Neural progenitor cell (in vitro differentiated cells): ENCODE measurements at regions not wholly inside any gene's neighbourhood (a gene's known extent, or its start where the extent isn't known, plus 50 kb on each side); places are given as distances from the start of the nearest gene placed in this dataset.

Experiments
- DNase-seq: peaks from one replicate; pipeline ENCODE4 v3.0.0-alpha.2; 2016; ENCODE audit warnings: low spot score
- H2AFZ ChIP-seq: fragments of 200-600 bp; sonication (generic); replicated peaks from 2 replicates; pipeline ENCODE4 v1.6.1; 2016; ENCODE audit warnings: antibody characterized with exemption
- H3F3A ChIP-seq: fragments of 200-600 bp; sonication (generic); 2 replicates; pipeline ENCODE4 v1.6.1; 2016; ENCODE audit warnings: antibody characterized with exemption, low read depth
- H3K27ac ChIP-seq: fragments of 200-600 bp; sonication (generic); 2 replicates; pipeline ENCODE4 v1.5.1; 2016; ENCODE audit warnings: mild to moderate bottlenecking
- H3K27me3 ChIP-seq: fragments of 200-600 bp; sonication (generic); 2 replicates; pipeline ENCODE4 v1.6.1; 2016; ENCODE audit warnings: mild to moderate bottlenecking, moderate library complexity
- H3K36me3 ChIP-seq: fragments of 200-600 bp; sonication (generic); 2 replicates; pipeline ENCODE4 v1.5.1; 2016
- H3K4me1 ChIP-seq: fragments of 200-600 bp; sonication (generic); 2 replicates; pipeline ENCODE4 v1.6.1; 2016; ENCODE audit warnings: mixed run types
- H3K4me2 ChIP-seq: fragments of 200-600 bp; sonication (generic); 2 replicates; pipeline ENCODE4 v1.6.1; 2016
- H3K4me3 ChIP-seq: fragments of 200-600 bp; sonication (generic); 2 replicates; pipeline ENCODE4 v1.5.1; 2016
- H3K79me2 ChIP-seq: fragments of 200-600 bp; sonication (generic); 2 replicates; pipeline ENCODE4 v1.6.1; 2016; ENCODE audit warnings: low read depth
- H3K9ac ChIP-seq: fragments of 200-600 bp; sonication (generic); 2 replicates; pipeline ENCODE4 v1.6.1; 2016
- H3K9me3 ChIP-seq: fragments of 200-600 bp; sonication (generic); 2 replicates; pipeline ENCODE4 v1.5.1; 2016; ENCODE audit warnings: low read depth
- H4K20me1 ChIP-seq: fragments of 200-600 bp; sonication (generic); 2 replicates; pipeline ENCODE4 v1.6.1; 2016; ENCODE audit warnings: low read depth
- H3K27ac Mint-ChIP-seq: 3 replicates; pipeline ENCODE4 v1.8.0; 2021; ENCODE audit warnings: mixed read lengths
- H3K27me3 Mint-ChIP-seq: 2 replicates; pipeline ENCODE4 v1.8.0; 2022; ENCODE audit warnings: low read depth, mild to moderate bottlenecking, inconsistent platforms, moderate library complexity, mixed read lengths; ENCODE audit not compliant: insufficient read depth
- H3K36me3 Mint-ChIP-seq: 3 replicates; pipeline ENCODE4 v1.8.0; 2021; ENCODE audit warnings: mixed read lengths
- H3K4me1 Mint-ChIP-seq: 3 replicates; pipeline ENCODE4 v1.8.0; 2021; ENCODE audit warnings: mixed read lengths
- H3K4me3 Mint-ChIP-seq: 3 replicates; pipeline ENCODE4 v1.8.0; 2021; ENCODE audit warnings: mild to moderate bottlenecking, moderate library complexity, mixed read lengths
- H3K9me3 Mint-ChIP-seq: 3 replicates; pipeline ENCODE4 v1.8.0; 2020; ENCODE audit warnings: mixed read lengths
- CTCF ChIP-seq: fragments of 200-600 bp; sonication (generic); IDR thresholded peaks from 2 replicates; pipeline ENCODE4 v1.5.1; 2017; ENCODE audit warnings: antibody characterized with exemption, mild to moderate bottlenecking
- EZH2 ChIP-seq: fragments of 200-600 bp; sonication (generic); IDR thresholded peaks from 2 replicates; pipeline ENCODE4 v1.6.1; 2017; ENCODE audit warnings: antibody characterized with exemption, mild to moderate bottlenecking, moderate library complexity
- EZH2phosphoT487 ChIP-seq: fragments of 200-600 bp; sonication (generic); IDR thresholded peaks from 2 replicates; pipeline ENCODE4 v1.6.1; 2017; ENCODE audit warnings: antibody characterized with exemption

- Histone ChIP-seq H4K20me1 (no peaks in the 10 kb centered on the region), H3K27me3 (no peaks in the 10 kb centered on the region), H3K36me3 (no peaks in the 10 kb centered on the region), H3K27ac (no peak overlapping the region), H2AFZ (no peak overlapping the region), H3K9me3 (no peaks in the 10 kb centered on the region), H3K4me1 (peaks cover 41% of the 10 kb centered on the region), H3K79me2 (no peaks in the 10 kb centered on the region), H3K4me2 (no peak overlapping the region), H3K9ac (no peak overlapping the region), H3K4me3 (no peak overlapping the region), H3F3A (peaks cover 30% of the 10 kb centered on the region)
- H3K4me1 Mint-ChIP-seq: peaks cover 34% of the 10 kb centered on the region
- H3K36me3 Mint-ChIP-seq: peaks cover 14% of the 10 kb centered on the region
- no peak for TF ChIP-seq EZH2phosphoT487
- no peak for TF ChIP-seq EZH2
- TF ChIP-seq CTCF: no peak
- H3K9me3 Mint-ChIP-seq: peaks cover 4% of the 10 kb centered on the region
- DNase-seq: no peak
- H3K27ac Mint-ChIP-seq: no peak overlapping the region
- H3K27me3 Mint-ChIP-seq: peaks cover 6% of the 10 kb centered on the region
- no peak overlapping the region for H3K4me3 Mint-ChIP-seq
Observed at GRCh38 chr22:26781062-26781461, 123.7 kb downstream of the MIAT start.

DNA sequence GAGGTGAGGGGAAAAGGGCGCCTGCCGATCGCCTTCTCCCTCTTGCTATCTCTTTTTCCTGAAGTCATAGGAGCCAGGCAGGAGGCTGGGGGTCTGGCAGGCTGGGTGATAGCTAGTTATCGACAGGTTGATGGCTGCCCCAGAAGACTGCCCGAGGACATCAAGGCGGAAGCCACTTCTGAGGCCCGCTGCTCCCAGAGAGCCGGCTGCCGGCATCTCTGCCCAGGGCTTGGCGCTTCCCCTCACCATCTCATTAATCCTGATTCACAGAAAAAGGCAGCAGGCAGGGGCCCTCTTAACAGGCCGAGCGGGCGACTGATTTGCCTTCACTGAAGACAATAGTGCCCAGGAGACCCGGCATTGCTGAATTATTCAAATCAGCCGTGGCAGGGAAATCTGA lies 124.2 kb downstream of the MIAT start:
- Histone ChIP-seq H3K4me2 (no peak overlapping the region), H3F3A (peaks cover 27% of the 10 kb centered on the region), H4K20me1 (no peaks in the 10 kb centered on the region), H3K27ac (no peak overlapping the region), H3K4me1 (peaks cover 38% of the 10 kb centered on the region), H3K36me3 (no peaks in the 10 kb centered on the region), H2AFZ (no peak overlapping the region), H3K79me2 (no peaks in the 10 kb centered on the region), H3K4me3 (no peak overlapping the region), H3K9me3 (no peaks in the 10 kb centered on the region), H3K9ac (no peak overlapping the region), H3K27me3 (no peaks in the 10 kb centered on the region)
- Mint-ChIP-seq H3K4me1 (peaks cover 32% of the 10 kb centered on the region), H3K9me3 (peaks cover 4% of the 10 kb centered on the region), H3K4me3 (no peak overlapping the region), H3K27ac (no peak overlapping the region), H3K36me3 (peaks cover 14% of the 10 kb centered on the region), H3K27me3 (peaks cover 6% of the 10 kb centered on the region)
- no peak for TF ChIP-seq EZH2phosphoT487
- TF ChIP-seq CTCF: no peak
- no peak for TF ChIP-seq EZH2
- peak; percentile 57 for DNase-seq

DNA sequence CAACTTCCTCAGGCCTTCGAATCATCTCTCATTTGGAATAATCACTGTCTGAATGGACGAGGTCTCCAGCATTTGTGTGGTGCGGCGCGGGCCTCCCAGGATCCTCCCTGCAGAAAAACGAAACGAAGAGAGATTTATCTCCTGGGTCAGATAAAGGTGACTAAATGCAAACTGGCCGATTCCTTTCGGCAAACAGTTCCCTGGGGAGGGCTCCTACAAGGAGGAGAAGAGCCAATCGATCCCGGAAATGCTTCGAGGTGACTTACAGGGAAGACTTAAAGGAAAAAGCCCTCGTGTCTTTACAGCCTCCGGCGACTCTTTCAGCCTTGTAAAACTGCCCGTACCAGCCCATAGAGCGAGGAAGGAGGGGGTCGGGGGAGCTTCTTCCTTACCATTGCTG lies 126.5 kb downstream of the MIAT start:
- H3K27me3 Mint-ChIP-seq: peaks cover 6% of the 10 kb centered on the region

DNA sequence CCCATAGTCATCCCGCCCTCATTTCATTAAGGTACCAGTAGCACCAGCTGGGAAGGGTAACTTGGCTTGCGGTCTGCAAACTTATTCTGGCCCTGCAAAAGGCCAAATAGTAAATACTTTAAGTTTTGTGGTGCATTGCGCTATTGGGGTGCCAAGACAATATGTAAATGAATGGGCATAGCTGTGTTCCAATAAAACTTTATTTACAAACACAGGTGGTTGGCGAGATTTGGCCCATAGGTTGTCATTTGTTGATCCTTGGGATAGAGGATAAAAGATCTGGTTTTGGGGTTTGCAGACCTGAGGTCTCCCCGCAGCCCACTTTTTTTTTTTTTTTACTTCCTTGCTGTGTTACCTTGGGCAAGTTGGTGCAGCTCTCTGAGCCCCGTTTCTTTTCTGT lies 127.4 kb downstream of the MIAT start:
- Mint-ChIP-seq H3K4me3 (no peak overlapping the region), H3K9me3 (peaks cover 2% of the 10 kb centered on the region), H3K36me3 (peaks cover 6% of the 10 kb centered on the region)

More for the DNA sequence above, 126.5 kb downstream of the MIAT start:
- Histone ChIP-seq H3K4me3 (no peak overlapping the region), H2AFZ (peak overlapping the region; percentile 64), H3K36me3 (no peaks in the 10 kb centered on the region), H3K27ac (no peak overlapping the region), H3K4me2 (no peak overlapping the region), H3K9me3 (no peaks in the 10 kb centered on the region), H3K27me3 (no peaks in the 10 kb centered on the region), H3K4me1 (peaks cover 22% of the 10 kb centered on the region), H4K20me1 (no peaks in the 10 kb centered on the region), H3K9ac (no peak overlapping the region), H3K79me2 (no peaks in the 10 kb centered on the region), H3F3A (peaks cover 8% of the 10 kb centered on the region)
- Mint-ChIP-seq H3K4me1 (peaks cover 15% of the 10 kb centered on the region), H3K36me3 (peaks cover 10% of the 10 kb centered on the region), H3K9me3 (peaks cover 4% of the 10 kb centered on the region), H3K4me3 (no peak overlapping the region), H3K27ac (no peak overlapping the region)
- DNase-seq: no peak
- TF ChIP-seq EZH2: no peak

More for the DNA sequence above, 127.4 kb downstream of the MIAT start:
- Histone ChIP-seq H3K4me2 (no peak overlapping the region), H3K36me3 (no peaks in the 10 kb centered on the region), H3K9me3 (no peaks in the 10 kb centered on the region), H3K4me1 (peaks cover 16% of the 10 kb centered on the region), H3K27me3 (no peaks in the 10 kb centered on the region), H3K27ac (no peak overlapping the region), H4K20me1 (no peaks in the 10 kb centered on the region), H3K9ac (no peak overlapping the region), H3F3A (no peaks in the 10 kb centered on the region), H2AFZ (no peak overlapping the region), H3K79me2 (no peaks in the 10 kb centered on the region), H3K4me3 (no peak overlapping the region)
- TF ChIP-seq EZH2phosphoT487 (no peak), EZH2 (no peak), CTCF (no peak)
- no peak for DNase-seq
- H3K4me1 Mint-ChIP-seq: peaks cover 9% of the 10 kb centered on the region
- no peak overlapping the region for H3K27ac Mint-ChIP-seq
- H3K27me3 Mint-ChIP-seq: peaks cover 4% of the 10 kb centered on the region
